T-helper 2 cell treated with Interferon-gamma antibody and Interleukin-4, amounts not matched to agents 5 μg/mL and 100 μg/mL, for 36 hours (primary cell): ENCODE measurements at regions not wholly inside any gene's neighbourhood (a gene's known extent, or its start where the extent isn't known, plus 50 kb on each side); places are given as distances from the start of the nearest gene placed in this dataset.
"Not testable (repeated sequence)": the region's sequence is repeated elsewhere in the genome, so short reads cannot be mapped to it uniquely, and the experiment has no call there.

Experiments
- DNase-seq: peaks from one replicate; pipeline ENCODE4 v3.0.0; 2021; ENCODE audit warnings: low spot score
- H3K27ac Mint-ChIP-seq: one replicate; pipeline ENCODE4 v1.8.0; 2021; ENCODE audit warnings: mild to moderate bottlenecking, mixed read lengths
- H3K27me3 Mint-ChIP-seq: one replicate; pipeline ENCODE4 v1.8.0; 2021; ENCODE audit warnings: low read depth, mixed read lengths
- H3K36me3 Mint-ChIP-seq: one replicate; pipeline ENCODE4 v1.8.0; 2021; ENCODE audit warnings: low read depth, mixed read lengths
- H3K4me1 Mint-ChIP-seq: one replicate; pipeline ENCODE4 v1.8.0; 2021; ENCODE audit warnings: low read depth, mixed read lengths
- H3K4me3 Mint-ChIP-seq: one replicate; pipeline ENCODE4 v1.8.0; 2022; ENCODE audit warnings: mild to moderate bottlenecking, moderate library complexity, mixed read lengths
- H3K9me3 Mint-ChIP-seq: one replicate; pipeline ENCODE4 v1.8.0; 2021; ENCODE audit warnings: mixed read lengths

DNA sequence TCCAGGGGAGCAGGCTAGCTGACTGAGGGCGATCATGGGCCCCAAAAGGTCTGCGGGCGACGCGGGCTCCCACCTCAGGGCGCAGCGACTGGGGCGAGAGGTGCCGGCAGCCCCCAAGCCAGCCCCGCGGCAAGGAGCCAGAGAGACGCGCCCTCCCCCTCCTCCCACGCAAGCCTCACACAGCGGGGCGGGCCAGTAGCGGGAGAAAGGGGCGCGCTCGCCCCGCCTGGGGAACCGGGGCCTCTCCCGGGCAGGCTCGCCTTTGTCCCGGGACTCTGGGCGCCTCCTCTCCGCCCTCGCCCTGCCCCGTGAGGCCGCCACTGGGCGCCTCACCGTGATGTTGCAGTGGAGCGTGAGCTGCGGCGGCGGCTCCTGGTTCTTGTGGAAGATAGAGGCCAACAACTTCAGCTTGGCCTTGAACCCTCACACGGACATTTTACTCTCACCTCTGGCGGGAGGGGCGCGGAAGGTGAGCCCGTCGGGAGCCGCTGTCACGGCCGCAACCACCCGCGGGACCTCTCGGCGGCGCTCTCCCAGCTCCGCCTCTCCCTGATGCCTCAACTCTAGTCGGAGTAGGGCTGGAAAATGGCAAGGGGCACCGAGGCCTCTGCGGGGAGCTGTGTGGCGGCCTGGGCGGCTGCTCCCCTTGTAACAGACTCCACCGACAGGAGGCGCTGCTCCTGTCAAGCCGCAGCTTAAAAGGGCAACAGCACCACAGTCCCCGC, 100.5 kb upstream of the ZSCAN2 start:
- not testable (repeated sequence) for H3K27me3 Mint-ChIP-seq, H3K4me1 Mint-ChIP-seq, H3K27ac Mint-ChIP-seq, H3K9me3 Mint-ChIP-seq, H3K4me3 Mint-ChIP-seq, H3K36me3 Mint-ChIP-seq
- peak; percentile 6 for DNase-seq

GRCh38 chr15:84503101-84503500, 97.7 kb upstream of the ZSCAN2 start:
- not testable (repeated sequence) for H3K27ac Mint-ChIP-seq, H3K4me3 Mint-ChIP-seq, H3K36me3 Mint-ChIP-seq, H3K27me3 Mint-ChIP-seq, DNase-seq, H3K9me3 Mint-ChIP-seq, H3K4me1 Mint-ChIP-seq

DNA sequence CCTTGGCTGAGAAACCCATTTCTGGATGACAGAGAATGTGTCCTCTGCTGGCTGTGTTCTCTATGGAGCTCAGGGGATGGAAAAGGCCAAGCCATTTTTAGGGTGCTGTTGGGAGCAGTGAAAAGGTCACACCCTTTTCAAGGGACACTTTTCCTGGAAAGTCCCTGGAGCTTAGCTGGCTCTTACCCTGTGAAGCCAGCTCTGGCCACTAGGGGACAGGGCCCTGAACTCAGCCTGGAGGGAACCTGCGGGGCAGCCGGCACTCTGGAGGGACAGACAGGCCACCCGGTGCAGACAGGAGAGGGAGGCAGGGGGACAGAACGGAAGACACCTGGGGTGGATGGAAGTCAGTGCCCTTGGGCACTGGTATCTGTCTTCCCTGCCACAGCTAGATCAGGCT, 95.3 kb upstream of the ZSCAN2 start:
- not testable (repeated sequence) for H3K9me3 Mint-ChIP-seq, DNase-seq, H3K27me3 Mint-ChIP-seq, H3K36me3 Mint-ChIP-seq, H3K27ac Mint-ChIP-seq, H3K4me1 Mint-ChIP-seq, H3K4me3 Mint-ChIP-seq

GRCh38 chr15:84512324-84512723, 88.5 kb upstream of the ZSCAN2 start:
- not testable (repeated sequence) for H3K4me3 Mint-ChIP-seq, H3K4me1 Mint-ChIP-seq, DNase-seq, H3K9me3 Mint-ChIP-seq, H3K36me3 Mint-ChIP-seq, H3K27ac Mint-ChIP-seq, H3K27me3 Mint-ChIP-seq

DNA sequence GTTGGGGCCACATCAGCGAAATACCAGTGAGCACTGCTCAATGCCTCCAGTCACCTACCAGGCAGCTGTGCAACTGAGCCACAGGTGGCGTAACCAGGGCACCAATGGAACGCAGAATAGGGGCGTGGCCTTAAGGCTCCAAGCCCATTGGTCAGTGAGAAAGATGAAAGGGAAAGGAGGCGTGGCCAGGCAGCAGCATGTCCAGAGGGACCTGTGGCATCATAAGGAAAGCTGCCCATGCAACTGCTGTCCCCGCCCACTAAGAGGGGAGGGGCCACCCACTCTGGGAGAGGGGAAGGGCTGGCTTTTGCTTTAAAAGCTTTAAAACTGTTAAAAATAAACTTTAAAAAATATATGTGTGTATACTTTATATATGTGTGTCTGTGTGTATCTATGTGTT, 84.0 kb upstream of the ZSCAN2 start:
- not testable (repeated sequence) for H3K27ac Mint-ChIP-seq, DNase-seq, H3K36me3 Mint-ChIP-seq, H3K9me3 Mint-ChIP-seq, H3K27me3 Mint-ChIP-seq, H3K4me1 Mint-ChIP-seq, H3K4me3 Mint-ChIP-seq

DNA sequence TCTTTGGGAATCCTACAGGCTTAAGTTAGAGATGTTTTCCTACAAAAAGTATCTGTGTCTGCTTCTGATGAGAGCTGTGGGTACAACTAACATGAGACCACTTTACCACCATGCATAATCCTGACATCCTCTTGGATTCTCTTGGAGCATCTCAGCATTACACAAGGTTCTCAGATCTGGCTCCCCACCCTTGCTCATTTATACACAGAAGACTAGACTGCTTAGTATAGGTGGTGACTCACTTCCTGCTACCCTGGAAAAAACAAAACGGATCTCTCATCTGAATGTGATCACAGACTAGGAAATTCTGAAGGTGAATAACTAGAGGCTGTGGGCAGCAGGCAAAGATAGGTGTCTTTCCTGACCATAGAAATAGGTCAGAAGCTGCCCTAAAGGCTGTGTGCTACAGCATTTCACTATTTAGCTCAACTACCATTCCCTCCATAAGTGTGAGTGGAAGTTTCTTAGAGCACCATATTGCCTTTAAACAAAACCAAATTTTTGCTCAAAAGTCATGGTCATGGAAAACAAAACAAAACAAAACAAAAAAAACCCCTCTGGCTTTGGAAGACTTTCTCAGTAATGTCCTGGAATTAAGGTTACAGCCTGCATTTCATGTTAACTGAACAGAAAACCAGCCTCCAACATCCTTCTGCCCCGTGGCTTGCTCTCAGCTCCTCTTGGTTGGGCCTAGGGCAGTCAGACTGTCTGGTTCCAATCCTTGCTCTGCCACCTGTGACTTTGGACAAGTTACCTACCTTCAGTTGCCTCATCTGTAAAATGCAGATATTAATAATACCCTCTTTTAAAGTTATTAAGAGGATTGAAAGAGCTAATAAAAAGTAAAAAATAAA, 75.1 kb upstream of the ZSCAN2 start:
- H3K36me3 Mint-ChIP-seq, H3K27me3 Mint-ChIP-seq: not testable (repeated sequence)
- peak; percentile 28 for DNase-seq

DNA sequence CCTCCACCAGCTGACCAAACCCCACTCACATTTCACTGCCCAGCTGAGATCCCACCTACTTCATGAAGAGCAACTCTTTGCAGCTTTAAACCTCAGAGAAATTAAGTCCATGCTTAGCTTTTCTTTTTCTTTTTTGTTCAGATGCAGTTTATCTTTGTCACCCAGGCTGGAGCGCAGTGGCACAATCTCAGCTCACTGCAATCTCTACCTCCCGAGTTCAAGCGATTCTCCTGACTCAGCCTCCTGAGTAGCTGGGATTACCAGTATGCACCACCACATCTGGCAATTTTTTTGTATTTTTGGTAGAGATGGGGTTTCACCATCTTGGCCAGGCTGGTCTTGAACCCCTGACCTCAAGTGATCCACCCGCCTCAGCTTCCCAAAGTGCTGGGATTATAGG, 70.1 kb upstream of the ZSCAN2 start:
- H3K9me3 Mint-ChIP-seq, H3K36me3 Mint-ChIP-seq: not testable (repeated sequence)

More for the DNA sequence above, 75.1 kb upstream of the ZSCAN2 start:
- not testable (repeated sequence) for H3K4me3 Mint-ChIP-seq, H3K9me3 Mint-ChIP-seq, H3K4me1 Mint-ChIP-seq
- H3K27ac Mint-ChIP-seq = peak overlapping the region; percentile 71

DNA sequence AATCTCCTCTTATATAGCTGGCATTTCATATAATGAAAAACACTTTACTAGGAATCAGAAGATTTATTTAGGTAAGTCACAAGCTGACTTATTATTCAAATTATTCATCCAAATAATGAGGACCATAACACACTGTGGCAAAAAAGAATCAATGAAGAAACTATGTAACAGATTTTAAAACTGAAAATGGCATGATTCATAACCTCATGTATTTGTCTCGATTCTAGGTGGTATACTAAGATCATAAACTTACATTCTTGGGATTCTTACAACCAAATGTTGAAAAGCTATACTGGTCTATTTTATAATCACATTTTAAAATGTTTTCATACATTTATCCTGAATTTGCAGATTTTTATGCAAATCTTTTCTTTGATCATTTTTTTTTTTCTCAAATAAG, 69.6 kb upstream of the ZSCAN2 start:
- not testable (repeated sequence) for H3K27me3 Mint-ChIP-seq, H3K4me3 Mint-ChIP-seq, H3K27ac Mint-ChIP-seq, H3K36me3 Mint-ChIP-seq, H3K9me3 Mint-ChIP-seq, DNase-seq
- H3K4me1 Mint-ChIP-seq = peaks cover 22% of the 10 kb centered on the region

More for the DNA sequence above, 70.1 kb upstream of the ZSCAN2 start:
- H3K4me3 Mint-ChIP-seq, H3K27me3 Mint-ChIP-seq, DNase-seq, H3K27ac Mint-ChIP-seq: not testable (repeated sequence)
- peaks cover 18% of the 10 kb centered on the region for H3K4me1 Mint-ChIP-seq

GRCh38 chr15:84531709-84532367, 69.0 kb upstream of the ZSCAN2 start:
- peaks cover 22% of the 10 kb centered on the region for H3K4me1 Mint-ChIP-seq
- DNase-seq, H3K9me3 Mint-ChIP-seq, H3K36me3 Mint-ChIP-seq, H3K4me3 Mint-ChIP-seq, H3K27me3 Mint-ChIP-seq, H3K27ac Mint-ChIP-seq: not testable (repeated sequence)

- not testable (repeated sequence) for H3K27me3 Mint-ChIP-seq, H3K9me3 Mint-ChIP-seq, DNase-seq, H3K27ac Mint-ChIP-seq, H3K4me3 Mint-ChIP-seq
- H3K4me1 Mint-ChIP-seq = peaks cover 22% of the 10 kb centered on the region
- H3K36me3 Mint-ChIP-seq = peaks cover 10% of the 10 kb centered on the region
Measured at GRCh38 chr15:84533705-84534104, 67.1 kb upstream of the ZSCAN2 start.

GRCh38 chr15:84534561-84535235, 66.1 kb upstream of the ZSCAN2 start:
- H3K9me3 Mint-ChIP-seq, H3K27me3 Mint-ChIP-seq, DNase-seq: not testable (repeated sequence)
- Mint-ChIP-seq H3K27ac (peak overlapping the region; percentile 53), H3K36me3 (peaks cover 11% of the 10 kb centered on the region), H3K4me1 (peaks cover 22% of the 10 kb centered on the region), H3K4me3 (peak overlapping the region; percentile 49)

DNA sequence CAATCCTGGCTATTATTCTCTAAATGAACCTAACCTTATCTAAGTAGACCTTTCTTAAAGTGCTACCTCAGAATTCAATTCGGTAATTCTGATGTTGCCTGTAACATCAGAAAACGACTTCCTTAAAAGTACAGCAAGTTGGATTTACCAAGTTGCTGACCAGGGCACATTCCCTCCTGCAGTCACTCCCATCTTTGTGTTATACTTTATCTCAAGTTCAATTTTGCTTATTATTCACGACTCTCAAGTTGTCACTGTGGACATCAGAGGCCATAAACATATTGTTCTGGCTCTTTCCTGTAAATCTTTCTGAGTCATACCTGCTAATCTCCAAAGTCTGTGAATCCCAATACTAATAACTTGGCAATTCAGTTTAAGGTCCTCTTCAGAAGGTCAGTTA, 64.6 kb upstream of the ZSCAN2 start:
- not testable (repeated sequence) for DNase-seq, H3K27me3 Mint-ChIP-seq, H3K9me3 Mint-ChIP-seq, H3K27ac Mint-ChIP-seq, H3K4me3 Mint-ChIP-seq
- Mint-ChIP-seq H3K36me3 (peaks cover 11% of the 10 kb centered on the region), H3K4me1 (peaks cover 22% of the 10 kb centered on the region)

DNA sequence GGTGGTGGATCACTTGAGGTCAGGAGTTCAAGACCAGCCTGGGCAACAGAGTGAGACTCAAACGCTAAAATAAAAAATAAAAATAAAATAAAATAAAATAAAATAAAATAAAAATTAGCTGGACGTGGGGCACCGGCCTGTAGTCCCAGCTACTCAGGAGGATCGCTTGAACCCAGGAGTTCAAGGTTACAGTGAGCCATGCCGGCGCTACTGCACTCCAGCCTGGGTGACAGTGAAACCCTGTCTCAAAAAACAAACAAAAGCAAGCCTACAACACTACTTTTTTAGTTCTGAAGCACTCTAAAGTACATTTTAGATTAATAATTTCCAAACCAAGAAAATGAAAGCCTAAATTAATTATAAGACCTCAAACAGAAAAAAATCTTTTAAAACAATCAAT, 56.2 kb upstream of the ZSCAN2 start:
- peaks cover 13% of the 10 kb centered on the region for H3K4me1 Mint-ChIP-seq
- H3K27me3 Mint-ChIP-seq, H3K4me3 Mint-ChIP-seq, DNase-seq, H3K27ac Mint-ChIP-seq: not testable (repeated sequence)
- H3K9me3 Mint-ChIP-seq = peaks cover 13% of the 10 kb centered on the region
- peaks cover 20% of the 10 kb centered on the region for H3K36me3 Mint-ChIP-seq

- H3K4me3 Mint-ChIP-seq, H3K27ac Mint-ChIP-seq, H3K27me3 Mint-ChIP-seq, DNase-seq: not testable (repeated sequence)
- H3K9me3 Mint-ChIP-seq = peaks cover 13% of the 10 kb centered on the region
- peaks cover 18% of the 10 kb centered on the region for H3K4me1 Mint-ChIP-seq
- H3K36me3 Mint-ChIP-seq = peaks cover 23% of the 10 kb centered on the region
Measured at GRCh38 chr15:84547150-84547549, 53.7 kb upstream of the ZSCAN2 start.
